Loucy (cell line): ENCODE measurements at regions not wholly inside any gene's neighbourhood (a gene's known extent, or its start where the extent isn't known, plus 50 kb on each side); places are given as distances from the start of the nearest gene placed in this dataset.
"Not testable (repeated sequence)": the region's sequence is repeated elsewhere in the genome, so short reads cannot be mapped to it uniquely, and the experiment has no call there.

ENCODE experiments used
- H2AFZ ChIP-seq: fragments of 200-600 bp; sonication (generic); 2 replicates; pipeline ENCODE4 v1.6.0; 2016; ENCODE audit warnings: antibody characterized with exemption, mild to moderate bottlenecking, low read length, moderate library complexity
- H3F3A ChIP-seq: fragments of 200-600 bp; 2 replicates; pipeline ENCODE4 v1.6.0; 2016; ENCODE audit warnings: antibody characterized with exemption, low read depth, mild to moderate bottlenecking
- H3K27me3 ChIP-seq: fragments of 200-600 bp; sonication (generic); 2 replicates; pipeline ENCODE4 v1.6.1; 2014; ENCODE audit warnings: low read length, mild to moderate bottlenecking; ENCODE audit not compliant: insufficient read depth, poor library complexity, severe bottlenecking
- H3K36me3 ChIP-seq: fragments of 200-600 bp; sonication (generic); 2 replicates; pipeline ENCODE4 v1.6.1; 2016; ENCODE audit warnings: low read length; ENCODE audit not compliant: insufficient read depth
- H3K4me1 ChIP-seq: fragments of 200-600 bp; sonication (generic); 2 replicates; pipeline ENCODE4 v1.5.1; 2014; ENCODE audit warnings: low read length, mild to moderate bottlenecking; ENCODE audit not compliant: insufficient read depth, poor library complexity, severe bottlenecking
- H3K4me2 ChIP-seq: fragments of 200-600 bp; sonication (generic); 2 replicates; pipeline ENCODE4 v1.6.0; 2014; ENCODE audit warnings: antibody characterized with exemption, low read length, low read depth, mild to moderate bottlenecking; ENCODE audit not compliant: poor library complexity, severe bottlenecking
- H3K4me3 ChIP-seq: fragments of 200-600 bp; sonication (generic); 2 replicates; pipeline ENCODE4 v1.5.1; 2014; ENCODE audit warnings: low read length, mild to moderate bottlenecking, mixed read lengths; ENCODE audit not compliant: poor library complexity, severe bottlenecking
- H3K79me2 ChIP-seq: fragments of 200-600 bp; sonication (generic); 2 replicates; pipeline ENCODE4 v1.6.1; 2014; ENCODE audit warnings: low read length; ENCODE audit not compliant: insufficient read depth
- H3K9ac ChIP-seq: fragments of 200-600 bp; sonication (generic); 2 replicates; pipeline ENCODE4 v1.6.0; 2014; ENCODE audit warnings: mild to moderate bottlenecking, low read depth, low read length, moderate library complexity; ENCODE audit not compliant: poor library complexity, severe bottlenecking
- H3K9me2 ChIP-seq: fragments of 200-600 bp; sonication (generic); replicated peaks from 2 replicates; pipeline ENCODE4 v1.6.1; 2016; ENCODE audit warnings: low read depth, low read length, mixed read lengths
- H3K9me3 ChIP-seq: fragments of 200-600 bp; sonication (generic); 2 replicates; pipeline ENCODE4 v1.6.1; 2014; ENCODE audit warnings: mild to moderate bottlenecking, antibody characterized with exemption, low read length, low read depth; ENCODE audit not compliant: insufficient read depth
- H4K20me1 ChIP-seq: fragments of 200-600 bp; sonication (generic); 2 replicates; pipeline ENCODE4 v1.6.0; 2014; ENCODE audit warnings: antibody characterized with exemption, low read length, mild to moderate bottlenecking; ENCODE audit not compliant: insufficient read depth, poor library complexity, severe bottlenecking
- CTCF ChIP-seq: fragments of 200-600 bp; sonication (generic); conservative IDR thresholded peaks from 2 replicates; pipeline ENCODE4 v1.5.1; 2014; ENCODE audit warnings: mild to moderate bottlenecking, antibody characterized with exemption, low read length
- EZH2phosphoT487 ChIP-seq: fragments of 200-600 bp; IDR thresholded peaks from 2 replicates; pipeline ENCODE4 v1.6.1; 2018; ENCODE audit warnings: antibody characterized with exemption, mild to moderate bottlenecking, moderate library complexity, borderline replicate concordance

- H3K4me2 ChIP-seq: no peak overlapping the region
- H3K36me3 ChIP-seq: no peaks in the 10 kb centered on the region
- no peak overlapping the region for H2AFZ ChIP-seq
- no peak for TF ChIP-seq CTCF
- no peak for TF ChIP-seq EZH2phosphoT487
- no peaks in the 10 kb centered on the region for H3F3A ChIP-seq
- H3K9ac ChIP-seq: no peak overlapping the region
- no peaks in the 10 kb centered on the region for H3K27me3 ChIP-seq
- H4K20me1 ChIP-seq: no peaks in the 10 kb centered on the region
- peaks cover 3% of the 10 kb centered on the region; the same call in 1 of the 2 replicates for H3K9me3 ChIP-seq
- no peaks in the 10 kb centered on the region for H3K79me2 ChIP-seq
- no peak overlapping the region for H3K4me3 ChIP-seq
- no peaks in the 10 kb centered on the region for H3K4me1 ChIP-seq
- H3K9me2 ChIP-seq: no peaks in the 10 kb centered on the region
Measured at GRCh38 chr15:26261413-26261812, 398.3 kb upstream of the ATP10A start.

- H3K4me2 ChIP-seq: no peak overlapping the region
- no peak overlapping the region for H3K4me3 ChIP-seq
- H3K9me3 ChIP-seq: peaks cover 3% of the 10 kb centered on the region; the same call in 1 of the 2 replicates
- H3K27me3 ChIP-seq: no peaks in the 10 kb centered on the region
- no peaks in the 10 kb centered on the region for H3K36me3 ChIP-seq
- no peaks in the 10 kb centered on the region for H3K79me2 ChIP-seq
- H4K20me1 ChIP-seq: no peaks in the 10 kb centered on the region
- no peaks in the 10 kb centered on the region for H3K4me1 ChIP-seq
- no peak overlapping the region for H3K9ac ChIP-seq
- H3F3A ChIP-seq: no peaks in the 10 kb centered on the region
- no peak overlapping the region for H2AFZ ChIP-seq
- peak; percentile 66 for TF ChIP-seq CTCF
- no peak for TF ChIP-seq EZH2phosphoT487
- no peaks in the 10 kb centered on the region for H3K9me2 ChIP-seq
Measured at GRCh38 chr15:26260517-26261133, 397.5 kb upstream of the ATP10A start.

- Histone ChIP-seq H2AFZ (no peak overlapping the region), H3K4me1 (no peaks in the 10 kb centered on the region), H3K9me3 (peaks cover 3% of the 10 kb centered on the region; the same call in 1 of the 2 replicates), H4K20me1 (no peaks in the 10 kb centered on the region), H3K4me3 (no peak overlapping the region), H3K9ac (no peak overlapping the region), H3K79me2 (no peaks in the 10 kb centered on the region), H3K9me2 (no peaks in the 10 kb centered on the region), H3K36me3 (no peaks in the 10 kb centered on the region), H3F3A (no peaks in the 10 kb centered on the region), H3K4me2 (no peak overlapping the region), H3K27me3 (no peaks in the 10 kb centered on the region)
- no peak for TF ChIP-seq CTCF
- no peak for TF ChIP-seq EZH2phosphoT487
Measured at GRCh38 chr15:26259581-26259980, 396.5 kb upstream of the ATP10A start.

GRCh38 chr15:26244782-26245181 is 381.7 kb upstream of the ATP10A start:
- H4K20me1 ChIP-seq, H3K4me2 ChIP-seq, H3K9ac ChIP-seq, H3K27me3 ChIP-seq, H3K36me3 ChIP-seq, H2AFZ ChIP-seq, H3K9me3 ChIP-seq, H3F3A ChIP-seq, H3K4me1 ChIP-seq, H3K4me3 ChIP-seq, H3K9me2 ChIP-seq, H3K79me2 ChIP-seq: not testable (repeated sequence)
